ENCODE measurements at regions not wholly inside any gene's neighbourhood (a gene's known extent, or its start where the extent isn't known, plus 50 kb on each side); places are given as distances from the start of the nearest gene placed in this dataset.

DNA sequence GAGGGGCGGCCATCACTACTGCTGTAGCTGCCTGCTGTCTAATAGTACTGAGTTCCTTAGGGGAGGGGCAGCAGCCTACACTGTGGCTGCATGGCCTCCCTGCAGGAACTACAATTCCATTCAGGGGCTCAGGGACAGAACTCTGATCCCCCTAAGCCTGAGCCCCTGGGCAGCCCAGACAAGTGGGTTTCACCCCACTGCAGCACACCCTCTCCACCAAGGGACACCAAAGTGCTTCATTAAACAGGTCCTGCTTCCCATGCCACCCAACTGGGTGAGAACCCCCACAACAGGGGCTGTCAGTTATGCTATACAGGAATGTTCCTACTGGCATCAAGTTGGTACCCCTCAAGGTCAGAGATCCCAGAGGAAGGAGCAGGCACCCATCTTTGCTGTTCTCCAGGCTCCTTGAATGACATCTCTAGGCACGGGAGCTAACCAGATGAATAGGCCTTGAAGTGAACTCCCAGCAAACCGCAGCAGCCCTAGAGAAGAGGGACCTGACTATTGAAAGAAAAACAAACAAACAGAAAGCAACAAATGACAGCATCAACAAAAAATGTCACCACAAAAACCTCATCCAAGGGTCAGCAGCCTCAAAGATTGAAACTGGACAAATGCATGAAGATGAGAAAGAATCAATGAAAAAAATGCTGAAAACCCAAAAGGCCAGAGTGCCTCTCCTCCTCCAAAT, 437.4 kb downstream of the NUF2 start (continued):
- TF ChIP-seq HDAC3 (IDR thresholded peaks at IDR 0.05; ENCODE audit: borderline replicate concordance, partially characterized antibody) (no peak), SAFB2 (IDR thresholded peaks at IDR 0.05; ENCODE audit: borderline replicate concordance, low read depth, low read length, severe bottlenecking) (no peak), ZNF699 (CRISPR knock-in tag; IDR thresholded peaks at IDR 0.05; ENCODE audit: insufficient replicate concordance) (no peak), HMG20B (CRISPR knock-in tag; IDR thresholded peaks at IDR 0.05) (no peak), ZBTB11 (CRISPR knock-in tag; IDR thresholded peaks at IDR 0.05) (no peak), ZNF778 (CRISPR knock-in tag; IDR thresholded peaks at IDR 0.05) (no peak), HSF4 (CRISPR knock-in tag; IDR thresholded peaks at IDR 0.05; ENCODE audit: borderline replicate concordance) (no peak), CGGBP1 (CRISPR knock-in tag; IDR thresholded peaks at IDR 0.05) (no peak), KDM2B (CRISPR knock-in tag; IDR thresholded peaks at IDR 0.05) (no peak)

All from K562 (cell line).